Tibial nerve (tissue), 4 donors: ENCODE measurements at regions not wholly inside any gene's neighbourhood (a gene's known extent, or its start where the extent isn't known, plus 50 kb on each side); places are given as distances from the start of the nearest gene placed in this dataset.

Source experiments
- DNase-seq, 2 donors: peaks; one replicate each; pipeline ENCODE4 v3.0.0-alpha.2; 2019; ENCODE audit warnings: low spot score in 2 of 2
- H3K27ac ChIP-seq, 4 donors: fragments of 200-600 bp; sonication (generic) in 3 of 4; one replicate each; pipeline ENCODE4 v1.5.1; 2017 to 2019; ENCODE audit warnings: mild to moderate bottlenecking in 1 of 4
- H3K27me3 ChIP-seq, 2 donors: fragments of 200-600 bp; sonication (generic) in 1 of 2; one replicate each; pipeline versions ENCODE4 v1.5.1 to v1.6.0; 2017 to 2019
- H3K36me3 ChIP-seq, 3 donors: fragments of 200-600 bp; sonication (generic); one replicate each; pipeline ENCODE4 v1.5.1; 2018 to 2019
- H3K4me1 ChIP-seq, 4 donors: fragments of 200-600 bp; sonication (generic) in 3 of 4; one replicate each; pipeline ENCODE4 v1.5.1; 2017 to 2019
- H3K4me3 ChIP-seq, 4 donors: fragments of 200-600 bp; sonication (generic) in 3 of 4; one replicate each; pipeline ENCODE4 v1.5.1; 2017 to 2019; ENCODE audit warnings: mild to moderate bottlenecking in 1 of 4, moderate library complexity in 1 of 4
- H3K9me3 ChIP-seq, 4 donors: fragments of 200-600 bp; sonication (generic) in 3 of 4; one replicate each; pipeline ENCODE4 v1.5.1; 2017 to 2019
- EP300 ChIP-seq, 2 donors: sonication (generic); formaldehyde crosslinking; IDR thresholded peaks; one replicate each; pipeline ENCODE4 v1.6.1; 2017; ENCODE audit warnings: antibody characterized with exemption in 2 of 2, mild to moderate bottlenecking in 1 of 2
- POLR2A ChIP-seq, 2 donors: fragments of 450-650 bp; IDR thresholded peaks; one replicate each; pipeline ENCODE4 v1.6.1; 2017; ENCODE audit warnings: antibody characterized with exemption in 2 of 2, mild to moderate bottlenecking in 2 of 2, moderate library complexity in 2 of 2
- WGBS, 2 donors: methylation state at CpG; one replicate each; pipeline ENCODE4 v1.1.5; 2018; 5-methylcytosine and 5-hydroxymethylcytosine counted together
- TF ChIP-seq, protein P1 (sequence below), 5 experiments: fragments of 200-600 bp in 3 of 5; fragments of 450-650 bp in 2 of 5; sonication (generic) in 3 of 5; IDR thresholded peaks; one replicate each; pipeline ENCODE4 v1.5.1; 2016 to 2019; ENCODE audit warnings: antibody characterized with exemption in 5 of 5, mild to moderate bottlenecking in 3 of 5, moderate library complexity in 2 of 5

DNA sequence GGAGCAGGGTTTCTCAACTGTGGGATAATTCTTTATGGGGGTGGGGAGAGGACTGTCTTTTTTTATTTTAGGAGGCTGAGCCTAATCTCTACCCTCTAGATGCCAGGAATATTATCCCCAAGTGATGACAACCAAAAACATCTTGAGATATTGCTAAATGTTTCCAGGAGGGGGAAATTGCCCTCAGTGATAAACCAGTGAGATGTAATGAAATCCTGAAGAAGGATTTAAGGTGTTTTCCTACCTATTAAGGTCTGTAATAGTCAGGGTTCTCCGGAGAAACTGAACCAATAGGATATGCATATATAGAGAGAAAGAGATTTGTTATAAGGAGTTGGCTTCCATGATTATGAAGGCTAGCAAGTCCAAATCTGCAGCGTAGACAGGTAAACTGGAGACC is 208.3 kb upstream of the MIR17HG start:
- no peak overlapping the region for H3K27ac ChIP-seq
- no peak overlapping the region for H3K4me3 ChIP-seq
- TF ChIP-seq, protein P1, sequence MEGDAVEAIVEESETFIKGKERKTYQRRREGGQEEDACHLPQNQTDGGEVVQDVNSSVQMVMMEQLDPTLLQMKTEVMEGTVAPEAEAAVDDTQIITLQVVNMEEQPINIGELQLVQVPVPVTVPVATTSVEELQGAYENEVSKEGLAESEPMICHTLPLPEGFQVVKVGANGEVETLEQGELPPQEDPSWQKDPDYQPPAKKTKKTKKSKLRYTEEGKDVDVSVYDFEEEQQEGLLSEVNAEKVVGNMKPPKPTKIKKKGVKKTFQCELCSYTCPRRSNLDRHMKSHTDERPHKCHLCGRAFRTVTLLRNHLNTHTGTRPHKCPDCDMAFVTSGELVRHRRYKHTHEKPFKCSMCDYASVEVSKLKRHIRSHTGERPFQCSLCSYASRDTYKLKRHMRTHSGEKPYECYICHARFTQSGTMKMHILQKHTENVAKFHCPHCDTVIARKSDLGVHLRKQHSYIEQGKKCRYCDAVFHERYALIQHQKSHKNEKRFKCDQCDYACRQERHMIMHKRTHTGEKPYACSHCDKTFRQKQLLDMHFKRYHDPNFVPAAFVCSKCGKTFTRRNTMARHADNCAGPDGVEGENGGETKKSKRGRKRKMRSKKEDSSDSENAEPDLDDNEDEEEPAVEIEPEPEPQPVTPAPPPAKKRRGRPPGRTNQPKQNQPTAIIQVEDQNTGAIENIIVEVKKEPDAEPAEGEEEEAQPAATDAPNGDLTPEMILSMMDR (IDR thresholded peaks at IDR 0.05) = no peak
- TF ChIP-seq EP300 (IDR thresholded peaks at IDR 0.05) (no peak), POLR2A (IDR thresholded peaks at IDR 0.05) (no peak)
- H3K9me3 ChIP-seq = no peaks in the 10 kb centered on the region
- no peaks in the 10 kb centered on the region for H3K27me3 ChIP-seq
- no peak for DNase-seq
- H3K36me3 ChIP-seq = no peaks in the 10 kb centered on the region
- H3K4me1 ChIP-seq = peaks cover 0 to 23% (median 0%) of the 10 kb centered on the region in 4 donors
- WGBS, 2 donors = 90% methylated on average over 2 of the region's 2 CpGs

GRCh38 chr13:91141543-91142061 is 205.9 kb upstream of the MIR17HG start:
- no peak for DNase-seq
- peaks cover 0 to 18% (median 0%) of the 10 kb centered on the region in 4 donors for H3K4me1 ChIP-seq
- H3K4me3 ChIP-seq = no peak overlapping the region
- no peaks in the 10 kb centered on the region for H3K9me3 ChIP-seq
- H3K27me3 ChIP-seq = no peaks in the 10 kb centered on the region
- TF ChIP-seq, protein P1 (IDR thresholded peaks at IDR 0.05) = no peak
- no peak for TF ChIP-seq EP300 (IDR thresholded peaks at IDR 0.05)
- TF ChIP-seq POLR2A (IDR thresholded peaks at IDR 0.05) = no peak
- no peak overlapping the region for H3K27ac ChIP-seq
- no peaks in the 10 kb centered on the region for H3K36me3 ChIP-seq
- WGBS, 2 donors = 65 to 72% methylated on average over 5 of the region's 5 CpGs

GRCh38 chr13:91142572-91142971 is 204.9 kb upstream of the MIR17HG start:
- H3K27ac ChIP-seq = no peak overlapping the region
- WGBS, 2 donors = 16 to 26% methylated on average over 2 of the region's 2 CpGs

DNA sequence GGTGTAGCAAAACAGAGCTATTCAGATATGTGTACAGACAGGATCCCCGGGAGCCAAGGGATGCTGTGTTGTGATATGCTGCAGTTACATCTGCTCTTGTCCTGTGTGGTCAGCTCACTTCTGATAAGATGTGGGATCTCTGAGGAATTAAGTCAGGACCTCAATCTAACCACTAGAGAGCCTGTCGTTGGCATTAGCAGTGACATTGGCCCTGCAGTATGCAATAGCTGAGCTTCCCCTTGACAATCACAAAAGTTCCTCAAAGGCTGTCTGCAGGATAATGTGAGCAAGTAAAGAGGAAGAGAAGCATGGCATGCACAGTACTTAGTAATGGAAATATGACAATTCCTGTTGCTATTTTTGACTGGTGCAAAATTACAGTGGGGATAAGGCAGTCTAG is 203.4 kb upstream of the MIR17HG start:
- TF ChIP-seq, protein P1 (IDR thresholded peaks at IDR 0.05) = no peak
- TF ChIP-seq EP300 (IDR thresholded peaks at IDR 0.05) = no peak
- TF ChIP-seq POLR2A (IDR thresholded peaks at IDR 0.05) = no peak
- WGBS, 2 donors = 41 to 54% methylated on average over 2 of the region's 2 CpGs
- no peak overlapping the region for H3K4me3 ChIP-seq
- no peaks in the 10 kb centered on the region for H3K36me3 ChIP-seq
- DNase-seq = no peak
- no peak overlapping the region for H3K27ac ChIP-seq
- H3K9me3 ChIP-seq = no peaks in the 10 kb centered on the region
- H3K4me1 ChIP-seq = peaks cover 0 to 10% (median 0%) of the 10 kb centered on the region in 4 donors
- H3K27me3 ChIP-seq = no peaks in the 10 kb centered on the region

More at GRCh38 chr13:91142572-91142971, 204.9 kb upstream of the MIR17HG start:
- Histone ChIP-seq H3K9me3 (no peaks in the 10 kb centered on the region), H3K4me1 (peaks cover 0 to 18% (median 0%) of the 10 kb centered on the region in 4 donors), H3K36me3 (no peaks in the 10 kb centered on the region), H3K27me3 (no peaks in the 10 kb centered on the region), H3K4me3 (no peak overlapping the region)
- DNase-seq = no peak
- TF ChIP-seq POLR2A (IDR thresholded peaks at IDR 0.05) (no peak), EP300 (IDR thresholded peaks at IDR 0.05) (no peak)
- TF ChIP-seq, protein P1 (IDR thresholded peaks at IDR 0.05) = no peak

DNA sequence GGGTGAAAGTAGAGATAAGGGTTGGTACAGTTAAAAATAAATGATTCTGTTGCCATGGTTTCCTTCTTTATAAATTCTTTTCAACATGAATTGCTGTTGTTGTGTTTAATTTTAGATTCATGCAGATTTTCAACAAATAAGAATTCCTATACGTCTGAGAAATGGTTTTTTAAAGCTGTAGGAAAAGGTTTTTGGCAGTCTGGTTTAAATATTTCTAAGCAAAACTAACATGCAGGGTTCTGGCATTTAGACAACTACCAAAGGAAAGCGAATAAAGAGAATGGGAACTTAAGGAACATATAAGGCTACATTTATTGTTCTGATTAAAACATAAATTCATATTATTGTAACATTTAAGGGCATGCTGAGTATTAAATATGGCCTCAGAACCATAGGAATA is 203.0 kb upstream of the MIR17HG start:
- no peak overlapping the region for H3K27ac ChIP-seq
- 68 to 69% methylated on average over 2 of the region's 2 CpGs for WGBS, 2 donors

More for the DNA sequence above, 203.0 kb upstream of the MIR17HG start:
- H3K4me3 ChIP-seq = no peak overlapping the region
- H3K4me1 ChIP-seq = peaks cover 0 to 10% (median 0%) of the 10 kb centered on the region in 4 donors
- no peak for DNase-seq
- H3K9me3 ChIP-seq = no peaks in the 10 kb centered on the region
- no peaks in the 10 kb centered on the region for H3K27me3 ChIP-seq
- TF ChIP-seq, protein P1 (IDR thresholded peaks at IDR 0.05) = no peak
- TF ChIP-seq EP300 (IDR thresholded peaks at IDR 0.05) (no peak), POLR2A (IDR thresholded peaks at IDR 0.05) (no peak)
- H3K36me3 ChIP-seq = no peaks in the 10 kb centered on the region
